ENCODE measurements at regions not wholly inside any gene's neighbourhood (a gene's known extent, or its start where the extent isn't known, plus 50 kb on each side); places are given as distances from the start of the nearest gene placed in this dataset.

GRCh38 chr19:31506102-31506501 lies 156.9 kb upstream of the TSHZ3 start:
- no peak overlapping the region for H3K4me2 ChIP-seq (ENCODE audit: low read depth, low read length)
- no peak overlapping the region for H2AK9ac ChIP-seq (replicated peaks; ENCODE audit: low read depth, low read length, poor library complexity)
- no peak overlapping the region for H2AFZ ChIP-seq (replicated peaks; ENCODE audit: low read length, poor library complexity)
- H3K27ac ChIP-seq (ENCODE audit: insufficient read depth, low read length): no peak overlapping the region
- no peaks in the 10 kb centered on the region for H3K36me3 ChIP-seq (ENCODE audit: control insufficient read depth, insufficient read depth, low read length)
- DNase-seq (no peak), ATAC-seq (ENCODE audit: low read depth) (no peak)
- H3K79me1 ChIP-seq (ENCODE audit: low read depth in 1 of 2, low read length in 2 of 2): no peaks in the 10 kb centered on the region
- H3K4me3 ChIP-seq (ENCODE audit: insufficient read depth, low read depth, low read length): no peak overlapping the region
- H3K4ac ChIP-seq (ENCODE audit: low read depth, low read length): no peak overlapping the region
- no peak overlapping the region for H4K91ac ChIP-seq (ENCODE audit: insufficient read depth, low read depth, low read length)
- intact Hi-C loops (cut with micrococcal nuclease): no loop called here
- H3K4me1 ChIP-seq (ENCODE audit: control insufficient read depth, insufficient read depth, low read length): no peaks in the 10 kb centered on the region
- no peak overlapping the region for H3K9ac ChIP-seq (ENCODE audit: low read depth, low read length)
- no peak overlapping the region for H2BK120ac ChIP-seq (ENCODE audit: low read depth, low read length)
- TF ChIP-seq CTCF (conservative IDR thresholded peaks at IDR 0.05; ENCODE audit: low read depth, low read length): no peak
- no peak for TF ChIP-seq CHD1 (IDR thresholded peaks at IDR 0.05; ENCODE audit: low read depth, low read length)
- no peak for TF ChIP-seq RAD21 (IDR thresholded peaks at IDR 0.05; ENCODE audit: low read length)
- no peak for TF ChIP-seq ELK1 (IDR thresholded peaks at IDR 0.05; ENCODE audit: borderline replicate concordance, low read depth, low read length)
- TF ChIP-seq, protein P1, sequence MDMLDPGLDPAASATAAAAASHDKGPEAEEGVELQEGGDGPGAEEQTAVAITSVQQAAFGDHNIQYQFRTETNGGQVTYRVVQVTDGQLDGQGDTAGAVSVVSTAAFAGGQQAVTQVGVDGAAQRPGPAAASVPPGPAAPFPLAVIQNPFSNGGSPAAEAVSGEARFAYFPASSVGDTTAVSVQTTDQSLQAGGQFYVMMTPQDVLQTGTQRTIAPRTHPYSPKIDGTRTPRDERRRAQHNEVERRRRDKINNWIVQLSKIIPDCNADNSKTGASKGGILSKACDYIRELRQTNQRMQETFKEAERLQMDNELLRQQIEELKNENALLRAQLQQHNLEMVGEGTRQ (IDR thresholded peaks at IDR 0.05; ENCODE audit: low read depth, low read length): no peak
- no peak for TF ChIP-seq BHLHE40 (IDR thresholded peaks at IDR 0.05; ENCODE audit: low read depth, low read length)
- no peak for TF ChIP-seq SMC3 (IDR thresholded peaks at IDR 0.05; ENCODE audit: low read depth, low read length)
- TF ChIP-seq POLR2A (IDR thresholded peaks at IDR 0.05; ENCODE audit: low read depth, low read length): no peak
- TF ChIP-seq CEBPB (IDR thresholded peaks at IDR 0.05; ENCODE audit: low read depth, low read length): no peak
- TF ChIP-seq RCOR1 (IDR thresholded peaks at IDR 0.05; ENCODE audit: insufficient replicate concordance, low read length): no peak
- no peak for TF ChIP-seq MAZ (IDR thresholded peaks at IDR 0.05; ENCODE audit: borderline replicate concordance, low read depth, low read length)
- TF ChIP-seq RFX5 (IDR thresholded peaks at IDR 0.05; ENCODE audit: low read depth, low read length): no peak
- TF ChIP-seq MXI1 (IDR thresholded peaks at IDR 0.05; ENCODE audit: borderline replicate concordance, low read depth, low read length): no peak
- TF ChIP-seq NFE2L2 (IDR thresholded peaks at IDR 0.05; ENCODE audit: low read depth, low read length): no peak
- TF ChIP-seq MAFK (IDR thresholded peaks at IDR 0.05; ENCODE audit: low read depth, low read length): no peak
- no peak for TF ChIP-seq FOS (IDR thresholded peaks at IDR 0.05; ENCODE audit: low read depth, low read length)
- CTCF ChIA-PET: no interaction called here
- WGBS, 2 experiments (ENCODE audit: extremely low coverage in 2 of 2, insufficient read length in 1 of 2): 36% methylated on average over 2 of the region's 8 CpGs; no CpG with 5 or more reads in 1 of the 2 experiments
- H3K27me3 ChIP-seq (ENCODE audit: control insufficient read depth, insufficient read depth, low read length): peaks cover 3% of the 10 kb centered on the region; the same call in 1 of the 2 replicates
- no peak overlapping the region for H2BK5ac ChIP-seq (ENCODE audit: low read depth, low read length, poor library complexity, severe bottlenecking)
- H2BK20ac ChIP-seq (ENCODE audit: low read depth, low read length): no peak overlapping the region
- dilution Hi-C loops (cut with HindIII; ENCODE audit: low sequenced_read_pairs, unreplicated experiment): no loop called here
- H3K9me3 ChIP-seq (ENCODE audit: control insufficient read depth, insufficient read depth, low read length): no peaks in the 10 kb centered on the region
- in situ Hi-C loops (cut with MboI; ENCODE audit: low sequenced_read_pairs): no loop called here
- H2BK15ac ChIP-seq (ENCODE audit: low read depth, low read length): no peak overlapping the region
- H3K18ac ChIP-seq (ENCODE audit: low read depth, low read length): no peak overlapping the region
- no peak overlapping the region for H4K8ac ChIP-seq (ENCODE audit: low read depth in 2 of 2, low read length in 2 of 2)
- H3K9me1 ChIP-seq (ENCODE audit: insufficient read depth, low read length): no peaks in the 10 kb centered on the region
- BruUV-seq (replicated peaks): no TSS peak
- H4K20me1 ChIP-seq (ENCODE audit: insufficient read depth, low read length): no peaks in the 10 kb centered on the region
- H3K56ac ChIP-seq (ENCODE audit: extremely low read depth, insufficient read depth, low read length): no peak overlapping the region
- H4K5ac ChIP-seq (ENCODE audit: low read depth, low read length): no peak overlapping the region
- POLR2A ChIA-PET (ENCODE audit: unreplicated experiment): no interaction called here
- no peak overlapping the region for H3K23ac ChIP-seq (ENCODE audit: low read depth, low read length)
- no peak overlapping the region for H3K14ac ChIP-seq (replicated peaks; ENCODE audit: low read depth, low read length)
- H2AK5ac ChIP-seq (ENCODE audit: low read depth, low read length): no peak overlapping the region

All from IMR-90 (cell line).